Sciatic nerve (tissue), 2 donors: ENCODE measurements at regions not wholly inside any gene's neighbourhood (a gene's known extent, or its start where the extent isn't known, plus 50 kb on each side); places are given as distances from the start of the nearest gene placed in this dataset.
"Not testable (repeated sequence)": the region's sequence is repeated elsewhere in the genome, so short reads cannot be mapped to it uniquely, and the experiment has no call there.

Experiments
- ATAC-seq: fragments of 200-7000 bp; cut with Tn5 transposase; one replicate; pipeline ENCODE4 v1.9.1; 2020; ENCODE audit warnings: mild to moderate bottlenecking, moderate library complexity
- DNase-seq: peaks from one replicate; pipeline ENCODE4 v3.0.0-alpha.2; 2020; ENCODE audit warnings: low spot score
- intact Hi-C: fragments of 100-400 bp; cut with DNase I; formaldehyde crosslinking; loops from one replicate; pipeline ENCODE4 v1.14.2; 2022
- donor health status: DM: no; HTN: no; CAD: no.
- donor health status: DM: no; HTN: no; CAD: no.

DNA sequence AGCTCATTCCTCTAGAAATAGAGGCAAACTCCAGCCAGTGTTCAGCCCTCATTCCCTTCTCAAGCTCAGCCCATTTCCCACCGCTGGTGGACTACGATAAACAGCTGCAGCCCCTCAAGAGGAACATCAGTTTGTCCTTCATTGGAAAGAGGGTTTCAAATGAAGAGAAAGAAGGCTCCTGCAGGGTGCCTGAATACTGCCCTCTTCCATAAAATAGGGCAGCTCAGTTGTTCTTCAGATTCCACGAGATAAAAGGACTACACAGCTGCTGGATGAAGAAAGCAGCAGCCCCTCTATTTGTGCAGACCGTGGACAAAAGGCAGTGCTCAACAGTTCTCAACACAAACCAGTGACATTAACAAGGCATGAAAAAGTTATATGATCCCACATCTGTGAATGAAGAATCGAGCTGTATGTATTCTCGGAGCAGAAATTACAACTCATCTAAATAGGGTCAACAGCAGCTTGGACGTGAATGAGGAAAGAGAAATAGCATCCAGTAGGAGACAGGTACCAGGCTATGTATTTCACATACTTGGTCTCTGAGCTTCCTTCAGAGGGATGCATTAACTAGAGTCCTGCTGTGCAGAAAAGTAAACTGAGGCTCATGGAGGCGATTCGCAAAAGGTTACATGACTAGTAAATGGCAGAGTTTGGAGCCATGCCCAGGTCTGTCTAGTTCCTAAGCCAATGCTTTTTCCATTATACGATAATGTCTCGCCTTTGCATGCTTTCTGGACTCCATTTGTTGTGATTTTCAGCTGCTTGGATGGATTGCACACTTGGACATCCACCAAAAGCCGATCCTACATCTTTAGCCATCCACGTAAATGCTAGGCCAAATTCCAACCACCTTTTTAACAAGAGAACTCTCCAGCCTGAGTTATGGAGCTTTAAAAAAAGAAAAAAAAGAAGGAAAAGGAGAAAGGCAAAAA, 301.2 kb upstream of the PPARGC1A start:
- DNase-seq (no peak), ATAC-seq (no peak)
- intact Hi-C loops: no loop called here

DNA sequence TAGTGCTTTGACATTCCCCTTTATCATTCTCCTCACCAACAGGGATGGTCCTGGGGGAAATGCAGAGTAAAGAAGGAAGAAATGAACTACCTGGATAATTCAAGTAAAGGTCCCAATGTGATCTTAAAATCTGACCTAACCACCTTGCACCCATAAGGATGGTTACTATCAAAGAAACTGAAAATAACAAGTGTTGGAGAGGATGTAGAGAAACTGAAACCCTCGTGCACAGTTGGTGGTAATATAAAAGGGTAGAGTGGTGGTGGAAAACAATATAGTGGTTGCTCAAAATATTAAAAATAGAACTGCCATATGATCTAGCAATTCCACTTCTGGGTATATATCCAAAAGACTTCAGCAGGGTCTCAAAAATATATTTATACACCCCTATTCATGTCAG, 298.6 kb upstream of the PPARGC1A start:
- intact Hi-C loops: no loop called here
- DNase-seq: no peak
- ATAC-seq: no peak

DNA sequence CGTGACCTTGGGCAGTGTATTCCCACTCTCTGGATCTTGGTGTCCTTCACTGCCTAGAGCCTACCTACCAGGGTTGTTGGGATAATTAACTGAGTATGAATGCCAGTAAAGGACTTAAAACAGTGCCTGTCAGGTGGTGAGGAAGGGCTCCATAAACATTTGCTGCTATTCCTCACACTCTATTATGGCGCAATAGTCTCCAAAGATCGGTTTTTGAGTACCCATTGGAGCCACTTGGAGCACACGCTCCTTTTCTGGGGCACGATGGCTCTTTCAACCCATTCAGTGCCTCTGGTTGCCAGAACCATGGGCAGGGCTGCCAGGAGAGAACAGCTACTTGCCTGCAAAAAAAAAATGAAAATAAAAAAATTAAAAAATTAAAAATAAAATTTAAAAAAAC, 296.6 kb upstream of the PPARGC1A start:
- intact Hi-C loops: no loop called here
- ATAC-seq (no peak), DNase-seq (no peak)

DNA sequence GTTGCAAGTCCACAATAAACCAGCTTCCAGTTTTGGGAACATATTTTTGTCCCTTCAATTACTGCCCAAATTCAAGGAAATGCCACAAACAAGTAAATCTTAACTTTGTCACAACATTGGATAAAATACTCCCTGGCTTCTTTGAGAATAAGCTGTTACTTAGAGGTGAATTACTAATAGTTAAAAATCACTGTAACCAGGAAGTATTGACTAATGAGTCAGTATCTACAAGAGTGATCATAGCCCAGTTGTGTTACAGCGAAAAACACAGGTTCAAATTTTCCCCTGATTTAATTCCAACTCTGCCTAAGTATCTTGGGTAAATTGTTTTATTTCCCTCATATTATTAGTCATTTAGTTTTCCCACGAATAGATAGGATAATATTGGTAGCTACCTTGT, 291.2 kb upstream of the PPARGC1A start:
- ATAC-seq (no peak), DNase-seq (no peak)
- intact Hi-C loops: no loop called here

DNA sequence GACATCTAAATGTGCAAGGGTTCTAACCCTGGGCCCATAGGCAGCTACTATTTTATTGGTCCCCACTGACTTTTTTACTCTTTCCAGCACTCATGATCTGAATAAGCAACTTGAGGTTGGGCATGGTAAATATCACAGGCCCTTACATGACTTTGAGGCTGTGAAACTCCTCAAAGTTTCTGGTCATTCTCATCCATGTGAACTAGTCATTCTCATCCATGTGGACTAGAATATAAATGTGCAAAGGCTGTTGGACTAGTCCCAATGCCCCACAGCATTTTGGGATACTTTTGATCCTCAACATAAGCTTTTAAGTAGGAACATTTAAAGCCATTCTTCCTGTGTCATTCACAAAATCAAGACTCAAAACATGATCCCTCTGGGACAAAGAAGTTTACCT, 290.7 kb upstream of the PPARGC1A start:
- intact Hi-C loops: no loop called here
- DNase-seq (no peak), ATAC-seq (no peak)

DNA sequence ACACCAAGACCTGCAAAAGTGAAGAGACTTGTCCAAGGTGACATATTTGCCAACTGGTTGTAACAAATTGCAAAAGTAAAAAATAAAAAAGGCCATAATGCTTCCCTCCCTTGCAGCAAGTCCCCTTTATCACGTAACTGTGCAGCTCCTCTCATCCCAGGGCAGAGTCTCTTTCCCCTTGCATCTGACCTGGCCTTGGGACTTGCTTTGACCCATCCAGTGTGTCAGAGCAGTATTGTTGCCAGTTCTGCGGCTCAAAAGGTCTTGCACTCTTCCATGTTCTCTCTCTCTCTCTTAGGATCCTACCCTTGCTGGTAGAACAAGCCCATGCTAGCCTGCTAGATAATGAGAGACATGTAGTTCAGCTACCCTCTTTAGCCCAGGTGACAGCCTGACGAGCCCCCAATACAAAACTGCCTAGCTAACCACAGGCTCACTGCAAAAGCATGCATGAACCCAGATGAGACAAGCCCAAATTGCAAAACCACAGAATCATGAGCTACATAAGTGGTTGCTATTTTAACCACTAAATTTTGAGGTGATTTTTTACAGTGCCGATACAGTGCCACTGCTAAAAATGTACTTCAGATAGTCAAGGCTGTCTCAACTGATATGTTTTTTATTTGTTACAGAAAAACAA, 289.5 kb upstream of the PPARGC1A start:
- intact Hi-C loops: no loop called here
- ATAC-seq (no peak), DNase-seq (no peak)

DNA sequence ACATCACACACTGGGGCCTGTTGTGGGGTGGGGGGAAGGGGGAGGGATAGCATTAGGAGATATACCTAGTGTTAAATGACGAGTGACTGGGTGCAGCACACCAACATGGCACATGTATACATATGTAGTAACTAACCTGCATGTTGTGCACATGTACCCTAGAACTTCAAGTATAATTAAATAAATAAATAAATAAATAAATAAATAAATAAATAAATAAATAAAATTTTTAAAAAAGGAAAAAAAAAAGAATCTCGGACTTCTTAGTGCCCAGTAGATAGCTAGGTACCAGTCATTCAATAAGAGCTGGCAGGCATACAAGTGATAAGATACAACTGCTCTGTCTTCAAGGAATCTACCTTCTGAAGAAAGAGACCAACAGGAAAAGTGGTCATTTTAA, 287.6 kb upstream of the PPARGC1A start:
- ATAC-seq, intact Hi-C loops, DNase-seq: not testable (repeated sequence)

DNA sequence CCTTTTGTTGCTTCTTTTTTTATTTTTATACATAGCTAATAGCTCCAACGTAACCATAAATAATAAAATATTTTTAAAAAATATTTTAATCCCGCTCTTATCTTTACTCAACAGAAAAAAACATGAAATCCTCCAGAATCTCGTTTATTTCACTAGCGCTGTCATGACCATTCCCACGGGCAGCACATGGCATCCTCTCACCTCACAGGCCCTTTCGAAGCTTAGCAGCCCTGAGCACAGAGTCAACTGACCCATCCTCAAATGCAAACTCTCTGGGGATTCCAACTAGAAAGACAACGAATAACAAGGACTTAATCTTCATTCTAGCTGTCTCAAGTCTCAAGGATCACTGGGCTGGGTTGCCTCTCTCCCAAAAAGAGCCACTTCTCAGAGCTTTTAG, 285.9 kb upstream of the PPARGC1A start:
- no peak for ATAC-seq
- DNase-seq: no peak
- intact Hi-C loops: no loop called here

DNA sequence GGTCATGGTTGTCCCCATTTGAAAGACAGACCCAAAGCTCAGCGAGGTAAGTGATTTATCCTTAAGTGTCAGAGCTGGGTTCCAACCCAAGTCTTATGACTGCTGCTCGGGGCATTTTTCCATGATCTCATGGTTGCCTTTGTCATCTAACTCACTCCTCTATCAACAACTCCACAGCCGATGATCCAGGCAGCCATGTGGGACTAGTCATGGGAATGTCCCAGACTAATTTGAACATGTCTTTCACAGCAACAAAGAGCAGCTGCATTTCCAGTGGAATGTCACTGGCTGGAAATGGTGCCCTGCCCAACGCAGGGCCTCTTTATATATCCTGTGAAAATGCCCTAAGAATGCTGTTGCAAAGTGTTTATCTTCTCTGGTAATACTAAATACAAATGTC, 284.8 kb upstream of the PPARGC1A start:
- DNase-seq (no peak), ATAC-seq (no peak)
- intact Hi-C loops: no loop called here

DNA sequence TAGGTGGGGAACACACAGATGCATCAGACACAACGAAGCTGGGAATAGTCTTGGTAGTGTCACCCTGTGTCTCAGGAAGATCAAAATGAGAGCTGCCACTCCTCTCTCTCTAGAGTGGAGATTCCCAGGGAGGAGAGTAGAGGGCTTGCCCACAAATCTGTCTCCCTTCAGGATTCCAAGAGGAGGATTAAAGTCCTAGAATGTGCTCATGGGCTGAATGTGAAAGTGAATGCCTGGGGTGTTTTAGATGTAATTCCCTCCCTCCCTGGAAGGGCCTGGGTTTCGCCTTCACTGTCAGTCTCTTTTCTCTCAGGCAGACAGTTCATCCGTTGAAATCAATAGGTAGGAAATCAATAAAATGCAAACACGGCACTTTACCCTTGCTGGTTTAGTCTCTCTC, 282.6 kb upstream of the PPARGC1A start:
- no peak for ATAC-seq
- DNase-seq: no peak
- intact Hi-C loops: no loop called here

DNA sequence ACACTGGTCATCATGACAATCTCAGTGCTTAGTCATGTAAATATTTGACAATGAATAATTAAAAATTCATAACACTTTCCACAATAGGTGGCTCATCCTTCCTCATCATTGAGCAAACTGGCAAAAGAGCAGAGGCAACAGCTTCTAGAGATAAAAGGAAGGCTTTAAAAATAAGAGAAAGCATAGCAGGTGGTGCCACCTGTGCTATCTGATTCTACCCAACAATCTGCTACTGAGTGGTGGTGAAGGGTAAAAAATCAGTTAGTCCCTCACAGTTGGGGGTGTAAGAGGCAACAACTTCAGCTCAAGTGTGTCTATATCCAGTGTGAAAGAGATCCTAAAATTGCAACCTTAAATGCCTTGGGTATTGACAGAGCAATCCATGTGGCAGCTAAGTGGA, 280.1 kb upstream of the PPARGC1A start:
- no peak for DNase-seq
- intact Hi-C loops: no loop called here
- no peak for ATAC-seq

DNA sequence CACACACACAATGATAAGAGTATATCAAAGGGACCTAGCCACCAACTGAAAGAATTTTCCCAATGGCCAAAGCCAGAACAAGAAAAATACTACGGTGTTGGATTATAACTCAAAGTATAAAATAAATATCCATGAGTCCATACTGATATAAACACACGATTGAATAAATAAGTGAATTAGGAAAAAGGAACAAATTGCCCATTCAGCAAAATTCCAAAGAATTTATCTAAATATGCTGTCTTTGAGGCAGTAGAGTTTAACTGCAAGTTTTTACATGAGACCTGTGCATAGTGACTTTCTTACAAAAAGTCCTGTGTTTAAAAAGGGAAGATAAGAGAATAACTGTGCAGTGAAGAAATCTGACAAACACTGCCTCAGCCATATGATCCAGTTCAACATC, 278.8 kb upstream of the PPARGC1A start:
- no peak for DNase-seq
- ATAC-seq: no peak

DNA sequence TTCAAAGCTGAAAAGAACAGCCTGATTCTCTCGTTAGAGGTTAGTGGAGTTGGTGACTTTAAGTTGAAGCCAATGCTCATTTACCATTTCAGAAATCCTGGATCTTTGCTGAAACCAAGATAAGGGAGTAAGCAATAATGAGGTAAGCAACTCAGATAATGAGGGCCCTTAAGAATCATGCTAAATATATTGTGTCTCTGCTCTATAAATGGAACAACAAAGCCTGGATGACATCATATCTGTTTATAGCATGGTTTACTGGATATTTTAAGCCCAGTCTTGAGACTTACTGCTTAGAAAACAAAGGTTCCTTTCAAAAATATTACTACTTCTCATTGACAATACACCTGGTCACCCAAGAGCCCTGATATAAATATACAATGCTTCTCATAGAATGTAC, 276.7 kb upstream of the PPARGC1A start:
- no peak for ATAC-seq
- DNase-seq: no peak
- intact Hi-C loops: no loop called here

More for the DNA sequence above, 278.8 kb upstream of the PPARGC1A start:
- intact Hi-C loops: no loop called here

DNA sequence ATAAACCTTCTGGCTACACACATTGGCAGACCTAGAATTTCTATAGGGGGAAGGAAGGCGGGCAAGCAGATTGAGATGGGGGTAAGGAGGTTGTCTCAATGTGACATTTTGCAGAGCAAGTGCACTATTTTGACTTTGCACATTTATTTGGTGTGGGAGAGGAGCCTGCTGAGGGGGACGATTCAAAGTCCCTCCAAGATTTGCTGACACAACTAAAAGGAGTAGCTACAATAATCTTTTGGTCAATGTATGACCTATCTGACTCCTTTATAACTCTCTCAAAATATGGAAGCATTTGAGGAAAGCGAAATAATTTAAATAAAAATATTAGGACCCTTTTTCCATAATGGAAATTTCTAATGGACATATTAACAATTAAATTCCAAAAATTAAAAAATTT, 274.9 kb upstream of the PPARGC1A start:
- ATAC-seq (no peak), DNase-seq (no peak)
- intact Hi-C loops: no loop called here

DNA sequence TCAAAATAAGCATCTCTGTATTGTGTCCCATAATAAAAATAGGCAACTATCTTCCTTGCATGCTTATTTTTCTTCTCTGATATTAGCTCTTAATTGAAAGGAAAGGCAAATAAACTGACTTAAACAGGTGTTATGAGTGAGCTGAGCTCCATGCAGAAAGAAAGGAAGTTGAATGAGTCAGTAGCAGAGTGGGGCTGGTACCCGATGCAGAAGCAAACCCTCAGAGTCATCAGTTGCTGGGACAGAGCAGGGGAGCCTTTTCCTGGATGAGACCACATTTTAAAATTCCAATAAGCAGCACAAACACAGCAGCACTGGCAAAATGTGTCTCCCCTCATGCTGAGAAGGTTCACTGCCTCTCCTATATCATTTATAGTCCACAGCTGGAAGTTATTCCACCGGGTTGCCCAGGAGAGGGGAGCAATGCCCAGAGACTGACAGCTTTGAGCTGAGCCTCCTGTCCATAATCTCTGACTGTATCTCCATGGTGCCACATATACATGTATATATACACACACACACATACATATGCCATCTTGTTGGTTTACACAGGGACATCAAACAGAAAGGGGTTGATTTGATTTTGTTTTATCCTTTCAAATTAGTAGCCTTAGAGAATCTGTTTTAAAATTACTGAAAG, 274.3 kb upstream of the PPARGC1A start:
- no peak for ATAC-seq
- DNase-seq: no peak
- intact Hi-C loops: no loop called here

DNA sequence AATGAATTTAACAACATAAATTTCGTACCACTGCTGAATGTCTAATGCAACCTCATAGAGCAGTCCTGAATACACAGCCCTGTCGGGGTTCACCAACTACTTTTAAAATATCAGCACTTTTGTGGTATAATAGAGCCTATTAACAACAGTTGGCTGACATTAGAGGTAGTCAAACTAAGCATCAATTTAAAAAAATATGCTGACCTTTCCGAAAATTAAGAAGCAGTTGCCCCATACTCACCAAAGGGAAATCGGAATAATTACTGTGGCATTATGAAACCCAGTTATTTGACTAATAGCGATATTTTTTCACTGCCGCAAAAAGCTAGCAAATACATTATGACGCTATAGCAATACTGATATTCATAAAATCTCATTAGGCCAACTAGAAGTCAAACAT, 273.5 kb upstream of the PPARGC1A start:
- intact Hi-C loops: no loop called here
- ATAC-seq: no peak
- DNase-seq: no peak

DNA sequence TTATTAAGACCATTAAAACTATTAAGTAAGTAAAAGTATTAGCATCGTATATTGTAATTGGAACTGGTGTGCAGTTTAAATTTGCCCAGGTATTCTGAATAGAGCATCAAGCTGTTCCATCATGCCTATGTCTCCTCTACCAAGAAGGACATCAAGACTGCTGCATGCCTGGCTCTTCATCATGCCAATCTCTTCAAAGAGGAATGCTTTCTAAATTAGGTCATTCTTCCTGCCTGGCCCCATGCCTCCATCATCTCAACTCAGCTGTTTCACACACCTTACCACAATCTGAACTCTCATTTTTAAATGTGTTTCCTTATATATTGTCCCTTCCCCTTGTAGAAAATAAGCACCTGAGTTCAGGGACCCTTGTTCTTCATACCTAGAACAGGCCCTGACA, 270.5 kb upstream of the PPARGC1A start:
- intact Hi-C loops: no loop called here
- ATAC-seq (no peak), DNase-seq (no peak)

DNA sequence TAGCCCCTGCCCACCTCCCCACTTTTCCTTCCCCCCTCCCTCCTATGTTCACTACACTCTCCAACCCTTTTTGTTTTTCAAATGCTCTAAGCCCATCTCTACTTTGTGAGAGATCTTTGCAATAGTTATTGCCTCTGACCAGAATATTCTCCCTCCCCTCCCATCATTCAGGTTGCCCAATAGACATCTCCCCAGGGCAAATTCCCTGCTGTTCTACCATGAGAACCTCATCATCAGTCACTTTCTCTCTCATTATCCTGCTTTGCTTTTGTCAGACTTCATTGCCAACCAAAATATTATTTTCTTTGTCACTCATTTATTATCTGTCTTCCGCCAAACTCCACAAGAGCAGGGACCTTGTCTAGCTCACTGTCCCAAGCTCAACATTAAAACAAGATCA, 268.2 kb upstream of the PPARGC1A start:
- intact Hi-C loops: no loop called here
- DNase-seq (no peak), ATAC-seq (no peak)

DNA sequence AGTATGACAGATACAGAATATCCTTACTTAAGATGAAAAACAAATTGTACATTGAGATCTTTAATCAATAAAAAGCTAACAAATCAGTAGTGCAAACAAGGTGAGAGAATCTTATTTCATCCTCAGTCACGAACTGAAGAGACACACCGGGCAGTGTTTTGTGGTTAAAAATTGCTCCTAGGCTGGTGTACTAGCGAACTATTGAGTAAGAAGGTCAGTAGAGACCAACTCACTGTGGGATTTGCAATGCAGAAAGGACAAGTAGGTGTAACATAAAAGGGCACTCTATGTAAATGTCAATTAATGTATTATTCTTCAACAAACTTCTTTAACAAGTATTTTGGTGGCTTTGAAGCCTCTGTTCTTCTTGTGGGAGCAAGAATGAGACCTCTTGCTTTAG, 260.2 kb upstream of the PPARGC1A start:
- intact Hi-C loops: no loop called here
- ATAC-seq (no peak), DNase-seq (no peak)

DNA sequence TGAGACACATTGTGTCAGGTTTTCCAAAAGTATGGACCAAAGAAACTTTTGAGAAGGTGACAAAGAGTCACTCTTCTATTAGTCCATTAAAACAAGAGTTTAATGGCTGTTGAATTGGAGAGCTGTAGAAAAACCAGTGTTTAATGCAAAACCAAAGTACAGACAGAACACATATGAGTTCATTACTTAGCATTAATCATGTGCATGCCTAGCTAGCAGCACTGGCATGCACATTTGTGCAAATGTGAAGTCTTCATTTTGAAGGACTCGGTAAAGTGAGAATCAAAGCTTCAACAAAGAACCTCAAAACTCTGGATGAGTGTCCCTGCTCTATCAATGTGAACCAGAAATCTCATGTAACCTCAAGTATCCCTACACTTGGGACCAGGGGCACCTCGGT, 256.3 kb upstream of the PPARGC1A start:
- intact Hi-C loops: no loop called here
- ATAC-seq (no peak), DNase-seq (no peak)
